HG03097 (cell line): ENCODE measurements at regions not wholly inside any gene's neighbourhood (a gene's known extent, or its start where the extent isn't known, plus 50 kb on each side); places are given as distances from the start of the nearest gene placed in this dataset.
"Not testable (repeated sequence)": the region's sequence is repeated elsewhere in the genome, so short reads cannot be mapped to it uniquely, and the experiment has no call there.

Experiments
- ATAC-seq: cut with Tn5 transposase; IDR thresholded peaks from one replicate; pipeline ENCODE4 v1.9.1; 2021; ENCODE audit not compliant: unreplicated experiment, low FRiP score

GRCh38 chr6:164105705-164106104 is 691.2 kb downstream of the QKI start:
- ATAC-seq, result no peak

- no peak for ATAC-seq
Observed at GRCh38 chr6:164104432-164104831, 689.9 kb downstream of the QKI start.

GRCh38 chr6:164102693-164103092 is 688.2 kb downstream of the QKI start:
- no peak for ATAC-seq

- no peak for ATAC-seq
Observed at GRCh38 chr6:164101859-164102258, 687.3 kb downstream of the QKI start.

- no peak for ATAC-seq
Observed at GRCh38 chr6:164099269-164099865, 684.8 kb downstream of the QKI start.

GRCh38 chr6:164098857-164099267 is 684.3 kb downstream of the QKI start:
- ATAC-seq, result no peak

- no peak for ATAC-seq
Observed at GRCh38 chr6:164097551-164098398, 683.3 kb downstream of the QKI start.

GRCh38 chr6:164097056-164097455 is 682.5 kb downstream of the QKI start:
- no peak for ATAC-seq

GRCh38 chr6:164095056-164095455 is 680.5 kb downstream of the QKI start:
- no peak for ATAC-seq

- ATAC-seq, result no peak
Observed at GRCh38 chr6:164087870-164088269, 673.4 kb downstream of the QKI start.

GRCh38 chr6:164087211-164087610 is 672.7 kb downstream of the QKI start:
- ATAC-seq, result no peak

- no peak for ATAC-seq
Observed at GRCh38 chr6:164086076-164086887, 671.8 kb downstream of the QKI start.

- no peak for ATAC-seq
Observed at GRCh38 chr6:164085091-164086075, 670.9 kb downstream of the QKI start.

- ATAC-seq, result no peak
Observed at GRCh38 chr6:164079275-164079600, 664.7 kb downstream of the QKI start.

GRCh38 chr6:164078532-164079274 is 664.2 kb downstream of the QKI start:
- ATAC-seq, result no peak

GRCh38 chr6:164076818-164077532 is 662.5 kb downstream of the QKI start:
- not testable (repeated sequence) for ATAC-seq

- no peak for ATAC-seq
Observed at GRCh38 chr6:164075981-164076615, 661.6 kb downstream of the QKI start.

- no peak for ATAC-seq
Observed at GRCh38 chr6:164072240-164072666, 657.7 kb downstream of the QKI start.
